AG04450 (cell line): ENCODE measurements at regions not wholly inside any gene's neighbourhood (a gene's known extent, or its start where the extent isn't known, plus 50 kb on each side); places are given as distances from the start of the nearest gene placed in this dataset.
"Not testable (repeated sequence)": the region's sequence is repeated elsewhere in the genome, so short reads cannot be mapped to it uniquely, and the experiment has no call there.

Source experiments
- CTCF ChIA-PET: fragments of 300-600, 350-600 bp; formaldehyde crosslinking; extraction: SDS; loops from one replicate; lab custom pipeline; 2022; ENCODE audit warnings: antibody characterized with exemption, inconsistent platforms; lab: Charles Lee
- POLR2A ChIA-PET: fragments of 350-600 bp; formaldehyde crosslinking; extraction: SDS; loops from one replicate; lab custom pipeline; 2021; ENCODE audit warnings: antibody characterized with exemption, inconsistent platforms; lab: Yijun Ruan, JAX
- DNase-seq: peaks from one replicate; pipeline ENCODE4 v3.0.0-alpha.2; 2011; ENCODE audit warnings: low read depth, low spot score
- H3K27ac ChIP-seq: one replicate; pipeline ENCODE4 v1.5.1; 2012; ENCODE audit warnings: low read depth, low read length, control low read depth
- H3K27me3 ChIP-seq: one replicate; pipeline ENCODE4 v1.6.0; 2012; ENCODE audit warnings: low read length; ENCODE audit not compliant: control insufficient read depth, insufficient read depth
- H3K4me3 ChIP-seq: 2 replicates; pipeline ENCODE4 v1.5.1; 2011; ENCODE audit warnings: mild to moderate bottlenecking, low read depth, low read length, control low read depth
- H3K9me3 ChIP-seq: 2 replicates; pipeline ENCODE4 v1.5.1; 2012; ENCODE audit warnings: low read length; ENCODE audit not compliant: control insufficient read depth, insufficient read depth
- TF ChIP-seq, protein P1 (sequence below): IDR thresholded peaks from 2 replicates; pipeline ENCODE4 v1.5.1; 2011; ENCODE audit warnings: low read depth, low read length, control low read depth, inconsistent platforms

DNA sequence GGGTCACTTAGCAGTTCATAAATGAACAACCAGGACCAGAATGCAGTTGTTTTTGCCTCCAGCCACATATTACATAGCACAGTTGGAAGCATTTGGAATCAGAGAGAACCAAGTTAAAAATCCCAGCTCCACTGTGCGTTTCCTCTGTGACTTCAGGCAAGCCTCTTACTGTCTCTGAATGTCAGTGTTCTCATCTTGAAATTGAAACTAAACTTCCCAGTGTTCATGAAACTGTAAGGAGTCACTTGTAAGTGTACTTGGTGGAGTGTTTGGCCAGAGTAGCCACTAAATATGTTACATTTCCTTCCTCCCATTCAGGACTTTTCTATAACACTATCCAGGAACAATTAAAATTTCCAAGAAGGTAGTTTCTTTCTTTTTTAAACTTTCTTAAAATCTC lies 276.8 kb downstream of the KCNRG start:
- POLR2A ChIA-PET, result no interaction called here
- TF ChIP-seq, protein P1, sequence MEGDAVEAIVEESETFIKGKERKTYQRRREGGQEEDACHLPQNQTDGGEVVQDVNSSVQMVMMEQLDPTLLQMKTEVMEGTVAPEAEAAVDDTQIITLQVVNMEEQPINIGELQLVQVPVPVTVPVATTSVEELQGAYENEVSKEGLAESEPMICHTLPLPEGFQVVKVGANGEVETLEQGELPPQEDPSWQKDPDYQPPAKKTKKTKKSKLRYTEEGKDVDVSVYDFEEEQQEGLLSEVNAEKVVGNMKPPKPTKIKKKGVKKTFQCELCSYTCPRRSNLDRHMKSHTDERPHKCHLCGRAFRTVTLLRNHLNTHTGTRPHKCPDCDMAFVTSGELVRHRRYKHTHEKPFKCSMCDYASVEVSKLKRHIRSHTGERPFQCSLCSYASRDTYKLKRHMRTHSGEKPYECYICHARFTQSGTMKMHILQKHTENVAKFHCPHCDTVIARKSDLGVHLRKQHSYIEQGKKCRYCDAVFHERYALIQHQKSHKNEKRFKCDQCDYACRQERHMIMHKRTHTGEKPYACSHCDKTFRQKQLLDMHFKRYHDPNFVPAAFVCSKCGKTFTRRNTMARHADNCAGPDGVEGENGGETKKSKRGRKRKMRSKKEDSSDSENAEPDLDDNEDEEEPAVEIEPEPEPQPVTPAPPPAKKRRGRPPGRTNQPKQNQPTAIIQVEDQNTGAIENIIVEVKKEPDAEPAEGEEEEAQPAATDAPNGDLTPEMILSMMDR, result no peak
- DNase-seq, result no peak
- CTCF ChIA-PET, result no interaction called here
- Histone ChIP-seq H3K9me3 (no peaks in the 10 kb centered on the region; the same call in 1 of the 2 replicates), H3K4me3 (no peak overlapping the region), H3K27me3 (peaks cover 4% of the 10 kb centered on the region), H3K27ac (no peak overlapping the region)

DNA sequence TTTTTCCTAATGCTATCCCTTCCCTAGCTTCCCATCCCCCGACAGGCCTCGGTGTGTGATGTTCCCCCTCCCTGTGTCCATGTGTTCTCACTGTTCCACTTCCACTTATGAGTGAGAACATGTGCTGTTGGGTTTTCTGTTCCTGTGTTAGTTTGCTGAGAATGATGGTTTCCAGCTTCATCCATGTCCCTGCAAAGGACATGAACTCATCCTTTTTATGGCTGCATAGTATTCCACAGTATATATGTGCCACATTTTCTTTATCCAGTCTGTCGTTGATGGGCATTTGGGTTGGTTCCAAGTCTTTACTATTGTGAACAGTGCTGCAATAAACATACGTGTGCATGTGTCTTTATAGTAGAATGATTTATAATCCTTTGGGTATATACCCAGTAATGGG lies 279.2 kb downstream of the KCNRG start:
- H3K27ac ChIP-seq, POLR2A ChIA-PET, H3K27me3 ChIP-seq, H3K9me3 ChIP-seq, DNase-seq, H3K4me3 ChIP-seq: not testable (repeated sequence)
- CTCF ChIA-PET, result interaction anchor here (0.6 kb wide), 1 partner anchor 14 kb away, joined by 3 read pairs; no protein-coding TSS in a partner anchor

DNA sequence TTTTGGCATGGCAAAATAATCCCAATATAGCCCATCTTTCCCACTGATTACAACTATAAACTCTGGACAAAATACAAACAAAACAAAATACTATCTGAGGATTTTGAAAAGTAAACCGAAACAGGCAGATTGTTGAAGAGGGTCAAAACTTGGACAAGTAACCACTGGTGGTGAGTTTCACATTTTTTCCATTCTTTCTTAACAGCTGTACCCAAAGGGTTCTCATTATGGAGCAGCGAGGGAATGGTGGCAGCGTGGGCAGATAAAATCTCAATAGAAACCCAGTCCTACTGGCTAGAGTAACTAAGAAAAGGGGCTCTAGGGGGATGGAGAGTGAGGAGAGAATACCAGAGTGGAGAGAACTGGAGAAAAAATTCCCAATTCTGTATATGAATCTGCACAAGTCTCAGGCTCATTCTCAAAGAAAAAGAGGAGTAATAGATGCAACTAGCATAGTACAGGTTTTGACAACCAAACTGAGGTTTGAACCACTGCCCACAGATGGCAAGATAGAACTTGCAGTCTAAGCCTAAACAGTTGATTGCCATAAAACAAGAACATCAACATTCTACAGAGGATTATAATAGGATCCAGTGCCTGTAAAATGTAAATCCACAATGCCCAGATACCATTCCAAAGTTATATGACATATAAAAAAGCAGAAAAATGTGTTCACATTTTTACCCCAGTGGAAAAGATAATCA lies 284.5 kb downstream of the KCNRG start:
- no peaks in the 10 kb centered on the region for H3K9me3 ChIP-seq
- H3K4me3 ChIP-seq, result no peak overlapping the region
- TF ChIP-seq, protein P1, result no peak
- CTCF ChIA-PET, result interaction anchor here (0.6 kb wide), 1 partner anchor 18 kb away, joined by 5 read pairs; no protein-coding TSS in a partner anchor
- no peak for DNase-seq
- H3K27ac ChIP-seq, result no peak overlapping the region
- H3K27me3 ChIP-seq, result no peaks in the 10 kb centered on the region
- POLR2A ChIA-PET, result no interaction called here

DNA sequence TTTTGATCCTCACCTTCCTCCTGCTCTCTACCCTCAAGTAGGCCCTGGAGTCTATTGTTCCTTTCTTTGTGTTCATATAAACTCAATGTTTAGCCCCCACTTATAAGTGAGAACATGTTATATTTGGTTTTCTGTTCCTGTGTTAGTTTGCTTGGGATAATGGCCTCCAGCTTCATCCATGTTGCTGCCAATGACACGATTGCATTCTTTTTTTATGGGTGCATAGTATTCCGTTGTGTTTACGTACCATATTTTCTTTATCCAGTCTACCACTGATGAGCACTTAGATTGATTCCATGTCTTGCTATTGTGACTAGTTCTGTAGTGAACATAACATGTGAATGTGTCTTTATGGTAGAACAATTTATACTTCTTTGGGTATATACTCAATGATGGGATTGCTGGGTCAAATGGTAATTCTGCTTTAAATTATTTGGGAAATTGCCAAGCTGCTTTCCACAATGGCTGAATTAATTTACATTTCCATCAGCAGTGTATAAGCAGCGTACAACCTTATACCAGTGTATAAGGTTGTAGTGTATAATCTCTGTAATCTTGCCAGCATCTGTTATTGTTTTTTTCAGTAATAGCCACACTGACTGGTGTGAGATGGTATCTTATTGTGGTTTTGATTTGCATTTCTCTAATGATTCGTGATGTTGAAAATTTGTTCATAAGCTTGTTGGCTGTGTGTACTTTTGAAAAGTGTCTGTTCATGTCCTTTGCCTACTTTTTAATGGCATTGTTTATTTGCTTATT lies 288.9 kb downstream of the KCNRG start:
- ChIA-PET POLR2A (no interaction called here), CTCF (no interaction called here)

DNA sequence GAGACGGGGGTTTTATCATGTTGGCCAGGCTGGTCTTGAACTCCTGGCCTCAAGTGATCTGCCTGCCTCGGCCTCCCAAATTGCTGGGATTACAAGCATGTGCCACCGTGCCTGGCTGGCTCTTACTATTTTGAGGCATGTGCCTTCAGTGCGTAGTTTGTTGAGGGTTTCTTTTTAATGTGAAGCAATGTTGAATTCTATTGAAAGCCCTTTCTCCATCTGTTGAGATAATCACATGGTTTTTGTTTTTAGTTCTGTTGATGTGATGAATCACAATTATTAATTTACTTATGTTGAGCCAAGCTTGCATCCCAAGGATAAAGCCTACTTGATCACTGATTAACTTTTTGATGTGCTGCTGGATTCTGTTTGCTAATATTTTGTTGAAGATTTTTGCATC lies 290.9 kb downstream of the KCNRG start:
- Histone ChIP-seq H3K9me3 (no peaks in the 10 kb centered on the region), H3K27ac (no peak overlapping the region), H3K27me3 (peaks cover 3% of the 10 kb centered on the region), H3K4me3 (no peak overlapping the region)
- ChIA-PET POLR2A (no interaction called here), CTCF (no interaction called here)
- TF ChIP-seq, protein P1, result no peak
- DNase-seq, result no peak

More for the DNA sequence above, 288.9 kb downstream of the KCNRG start:
- Histone ChIP-seq H3K27ac (no peak overlapping the region), H3K27me3 (no peaks in the 10 kb centered on the region), H3K9me3 (no peaks in the 10 kb centered on the region), H3K4me3 (no peak overlapping the region)
- no peak for DNase-seq
- TF ChIP-seq, protein P1, result no peak
